Activated B cell treated with CpG ODN at 0.5 μM for 24 hours (primary cell): ENCODE measurements at regions not wholly inside any gene's neighbourhood (a gene's known extent, or its start where the extent isn't known, plus 50 kb on each side); places are given as distances from the start of the nearest gene placed in this dataset.

ENCODE experiments used
- ATAC-seq: fragments of 200-7000 bp; cut with Tn5 transposase; one replicate; pipeline ENCODE4 v1.10.0; 2021; ENCODE audit warnings: low read depth, mild to moderate bottlenecking, moderate library complexity
- CTCF ChIA-PET: fragments of 350-600 bp; sonication (Branson Sonifier 250); formaldehyde crosslinking; loops from one replicate; lab custom pipeline; 2021; ENCODE audit warnings: antibody characterized with exemption; lab: Charles Lee
- POLR2A ChIA-PET: fragments of 350-600 bp; sonication (Branson Sonifier 250); formaldehyde crosslinking; loops from one replicate; lab custom pipeline; 2021; ENCODE audit warnings: antibody characterized with exemption; lab: Charles Lee
- DNase-seq: peaks from one replicate; pipeline ENCODE4 v3.0.0; 2022
- H3K27ac Mint-ChIP-seq: one replicate; pipeline ENCODE4 v1.8.0; 2020; ENCODE audit warnings: mixed read lengths
- H3K27me3 Mint-ChIP-seq: one replicate; pipeline ENCODE4 v1.8.0; 2021; ENCODE audit warnings: mixed read lengths
- H3K36me3 Mint-ChIP-seq: one replicate; pipeline ENCODE4 v1.8.0; 2021; ENCODE audit warnings: low read depth, mixed read lengths
- H3K4me1 Mint-ChIP-seq: one replicate; pipeline ENCODE4 v1.8.0; 2021; ENCODE audit warnings: mixed read lengths
- H3K4me3 Mint-ChIP-seq: one replicate; pipeline ENCODE4 v1.8.0; 2020; ENCODE audit warnings: mild to moderate bottlenecking, mixed read lengths
- H3K9me3 Mint-ChIP-seq: one replicate; pipeline ENCODE4 v1.8.0; 2020; ENCODE audit warnings: mixed read lengths
- CTCF ChIP-seq: fragments of 200-600 bp; IDR thresholded peaks from one replicate; pipeline ENCODE4 v1.8.0; 2022; ENCODE audit warnings: antibody characterized with exemption, mild to moderate bottlenecking
- intact Hi-C: fragments of 100-400 bp; cut with micrococcal nuclease; formaldehyde crosslinking; loops from one replicate; pipeline ENCODE4 v1.15.1; 2024

DNA sequence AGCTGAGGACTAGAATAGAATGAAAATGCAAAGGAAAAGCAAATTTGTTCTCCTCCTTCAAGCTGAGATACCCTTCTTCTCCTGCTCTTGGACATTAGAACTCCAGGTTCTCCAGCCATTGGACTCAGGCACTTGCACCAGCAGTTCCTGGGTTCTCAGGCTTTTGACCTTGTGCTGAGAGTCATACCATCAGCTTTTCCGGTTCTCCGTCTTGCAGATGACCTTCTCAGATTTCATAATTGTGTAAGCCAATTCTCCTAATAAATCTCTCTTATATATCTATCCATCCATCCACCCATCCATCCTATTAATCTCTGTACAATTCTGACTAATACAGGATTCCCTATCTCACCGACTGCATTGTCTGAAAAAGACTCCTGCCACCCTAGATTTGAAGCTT lies 108.3 kb downstream of the AHR start:
- DNase-seq (no peak), ATAC-seq (no peak)
- intact Hi-C loops: no loop called here
- ChIA-PET CTCF (no interaction called here), POLR2A (no interaction called here)
- TF ChIP-seq CTCF: no peak
- peaks cover 13% of the 10 kb centered on the region for H3K4me1 Mint-ChIP-seq
- H3K27me3 Mint-ChIP-seq: no peaks in the 10 kb centered on the region
- no peak overlapping the region for H3K27ac Mint-ChIP-seq
- H3K4me3 Mint-ChIP-seq: no peak overlapping the region
- no peaks in the 10 kb centered on the region for H3K9me3 Mint-ChIP-seq
- H3K36me3 Mint-ChIP-seq: no peaks in the 10 kb centered on the region

- ChIA-PET POLR2A (no interaction called here), CTCF (no interaction called here)
- Mint-ChIP-seq H3K27ac (no peak overlapping the region), H3K36me3 (no peaks in the 10 kb centered on the region), H3K4me3 (no peak overlapping the region), H3K9me3 (no peaks in the 10 kb centered on the region), H3K27me3 (no peaks in the 10 kb centered on the region), H3K4me1 (peaks cover 9% of the 10 kb centered on the region)
- ATAC-seq: no peak
- intact Hi-C loops: no loop called here
- DNase-seq: no peak
- TF ChIP-seq CTCF: no peak
Measured at GRCh38 chr7:17407229-17407628, 108.8 kb downstream of the AHR start.

DNA sequence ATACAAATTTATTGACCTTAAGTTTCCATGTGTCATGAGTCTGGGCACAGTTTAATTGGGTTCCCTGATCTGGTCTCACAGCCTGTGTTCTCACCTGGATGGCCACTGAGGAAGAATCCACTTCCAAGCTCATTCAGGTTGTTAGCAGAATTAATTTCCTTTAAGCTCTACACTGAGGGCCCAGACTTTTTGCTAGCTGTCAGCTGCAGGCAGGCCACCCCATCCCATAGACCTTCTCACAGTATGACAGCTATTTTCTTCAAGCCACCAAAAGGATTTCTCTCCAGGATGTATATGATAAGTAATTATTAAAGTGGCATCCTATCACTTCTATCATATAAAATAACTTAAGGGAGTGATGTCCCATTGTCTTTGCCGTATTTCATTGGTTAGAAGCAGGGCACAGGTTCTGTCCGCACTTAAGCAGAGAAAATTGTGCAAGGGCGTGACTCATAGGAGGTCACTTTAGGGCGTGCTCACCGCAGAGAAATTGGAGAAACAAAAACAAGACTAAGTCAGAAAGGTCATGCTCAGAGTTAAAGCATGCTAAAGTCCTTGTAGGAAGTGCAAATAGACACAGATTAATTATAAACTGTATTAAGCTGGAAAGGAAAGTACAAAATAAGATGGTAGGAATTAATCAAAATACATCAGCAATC lies 109.9 kb downstream of the AHR start:
- Mint-ChIP-seq H3K27me3 (no peaks in the 10 kb centered on the region), H3K4me1 (no peaks in the 10 kb centered on the region), H3K4me3 (no peak overlapping the region), H3K9me3 (no peaks in the 10 kb centered on the region), H3K27ac (no peak overlapping the region), H3K36me3 (no peaks in the 10 kb centered on the region)
- POLR2A ChIA-PET: interaction anchor here (0.6 kb wide), 1 partner anchor 9 kb away, joined by 4 read pairs; no protein-coding TSS in a partner anchor
- CTCF ChIA-PET: no interaction called here
- ATAC-seq (no peak), DNase-seq (no peak)
- no peak for TF ChIP-seq CTCF
- intact Hi-C loops: no loop called here

- H3K27me3 Mint-ChIP-seq: no peaks in the 10 kb centered on the region
- no peaks in the 10 kb centered on the region for H3K4me1 Mint-ChIP-seq
- no peaks in the 10 kb centered on the region for H3K9me3 Mint-ChIP-seq
- TF ChIP-seq CTCF: no peak
- ChIA-PET CTCF (no interaction called here), POLR2A (no interaction called here)
- no peak overlapping the region for H3K27ac Mint-ChIP-seq
- DNase-seq (no peak), ATAC-seq (no peak)
- intact Hi-C loops: no loop called here
- H3K4me3 Mint-ChIP-seq: no peak overlapping the region
- no peaks in the 10 kb centered on the region for H3K36me3 Mint-ChIP-seq
Measured at GRCh38 chr7:17408904-17409290, 110.4 kb downstream of the AHR start.

GRCh38 chr7:17411922-17412321 lies 113.5 kb downstream of the AHR start:
- intact Hi-C loops: no loop called here
- Mint-ChIP-seq H3K4me1 (no peaks in the 10 kb centered on the region), H3K4me3 (no peak overlapping the region), H3K9me3 (no peaks in the 10 kb centered on the region), H3K27me3 (no peaks in the 10 kb centered on the region), H3K27ac (no peak overlapping the region), H3K36me3 (no peaks in the 10 kb centered on the region)
- ChIA-PET CTCF (no interaction called here), POLR2A (no interaction called here)
- ATAC-seq: no peak
- no peak for DNase-seq
- TF ChIP-seq CTCF: no peak
